GM12878 (cell line): ENCODE measurements at regions not wholly inside any gene's neighbourhood (a gene's known extent, or its start where the extent isn't known, plus 50 kb on each side); places are given as distances from the start of the nearest gene placed in this dataset.

Experiments used
- ATAC-seq: fragments of 200-7000 bp; cut with Tn5 transposase; 3 replicates; pipeline ENCODE4 v1.9.1; 2020; ENCODE audit warnings: mild to moderate bottlenecking, moderate library complexity
- BruUV-seq: library from RNA; stranded (reverse); fragments of 400-500 nt; replicated peaks from 2 replicates; lab custom pipeline; 2021; lab: Mats Ljungman, UMichigan
- CTCF ChIA-PET: fragments of 300-600 bp; sonication (Branson Sonifier 250); formaldehyde crosslinking; extraction: SDS; loops from one replicate; lab custom pipeline; 2021; ENCODE audit warnings: inconsistent platforms; lab: Yijun Ruan, JAX
- POLR2A ChIA-PET: fragments of 350-600 bp; formaldehyde crosslinking; extraction: SDS; loops from one replicate; lab custom pipeline; 2021; ENCODE audit warnings: inconsistent platforms; lab: Charles Lee
- RAD21 ChIA-PET: fragments of 300-600 bp; sonication (Branson Sonifier 250); formaldehyde crosslinking; loops from one replicate; lab custom pipeline; 2023; ENCODE audit warnings: antibody characterized with exemption; ENCODE audit not compliant: unreplicated experiment; lab: Charles Lee
- SMC1A ChIA-PET: fragments of 300-600 bp; sonication (Branson Sonifier 250); formaldehyde crosslinking; loops from one replicate; lab custom pipeline; 2023; ENCODE audit not compliant: unreplicated experiment, uncharacterized antibody; lab: Charles Lee
- DNase-seq: peaks from one replicate; pipeline ENCODE4 v3.0.0-alpha.2; 2011; ENCODE audit warnings: low read depth, low spot score
- FAIRE-seq: peaks from 3 replicates; lab custom pipeline; 2011; peaks lifted over from hg19 to GRCh38; lab: Jason Lieb, UNC
- H2AFZ ChIP-seq: 2 replicates; pipeline ENCODE4 v1.6.0; 2011; ENCODE audit warnings: low read depth, low read length, control low read depth; ENCODE audit not compliant: control insufficient read depth
- H3K27ac ChIP-seq: 2 replicates; pipeline ENCODE4 v1.5.1; 2011; ENCODE audit warnings: control low read depth; ENCODE audit not compliant: control insufficient read depth, insufficient read depth
- H3K27me3 ChIP-seq, 2 experiments: replicated peaks in 1 of 2; 2 replicates each; pipeline versions ENCODE4 v1.6.0 to v1.6.1; 2011; ENCODE audit warnings: low read length in 1 of 2; ENCODE audit not compliant: control insufficient read depth in 2 of 2, insufficient read depth in 2 of 2
- H3K36me3 ChIP-seq, 2 experiments: 2 replicates each; pipeline ENCODE4 v1.5.1; 2011; ENCODE audit warnings: low read length in 1 of 2; ENCODE audit not compliant: control insufficient read depth in 2 of 2, insufficient read depth in 2 of 2
- H3K4me1 ChIP-seq: 2 replicates; pipeline ENCODE4 v1.6.1; 2011; ENCODE audit warnings: mild to moderate bottlenecking, low read length, moderate library complexity, mixed read lengths; ENCODE audit not compliant: control insufficient read depth, insufficient read depth
- H3K4me2 ChIP-seq: 2 replicates; pipeline ENCODE4 v1.6.0; 2011; ENCODE audit warnings: control low read depth; ENCODE audit not compliant: control insufficient read depth, insufficient read depth
- H3K4me3 ChIP-seq: fragments of 200-600 bp; sonication (generic); 2 replicates; pipeline ENCODE4 v1.5.1; 2016
- H3K79me2 ChIP-seq: 2 replicates; pipeline ENCODE4 v1.6.0; 2011; ENCODE audit warnings: low read length; ENCODE audit not compliant: control insufficient read depth, insufficient read depth
- H3K9ac ChIP-seq: 2 replicates; pipeline ENCODE4 v1.8.0; 2011; ENCODE audit warnings: low read length, control low read depth, mixed read lengths; ENCODE audit not compliant: control insufficient read depth, insufficient read depth
- H3K9me3 ChIP-seq: replicated peaks from 3 replicates; pipeline ENCODE4 v1.5.1; 2011; ENCODE audit warnings: mild to moderate bottlenecking, low read length; ENCODE audit not compliant: control insufficient read depth, insufficient read depth
- H4K20me1 ChIP-seq: 2 replicates; pipeline ENCODE4 v1.6.0; 2011; ENCODE audit not compliant: control insufficient read depth, insufficient read depth
- ASH2L ChIP-seq: fragments of 300-600, 200-600 bp; sonication (generic); IDR thresholded peaks from 2 replicates; pipeline ENCODE4 v1.6.1; 2017; ENCODE audit warnings: low read depth, mild to moderate bottlenecking, borderline replicate concordance
- BCLAF1 ChIP-seq: fragments of 450-650 bp; IDR thresholded peaks from 2 replicates; pipeline ENCODE4 v1.6.1; 2017; ENCODE audit warnings: antibody characterized with exemption, mild to moderate bottlenecking, moderate library complexity
- CEBPB ChIP-seq, 2 experiments: fragments of 150-350 bp in 1 of 2; IDR thresholded peaks; 2 replicates each; pipeline ENCODE4 v1.6.1; 2012 to 2014; ENCODE audit warnings: low read depth in 2 of 2, low read length in 2 of 2, borderline replicate concordance in 1 of 2, inconsistent platforms in 1 of 2
- ETV6 ChIP-seq, 2 experiments: fragments of 450-650 bp in 1 of 2; IDR thresholded peaks in 1 of 2; conservative IDR thresholded peaks in 1 of 2; 2 replicates each; pipeline ENCODE4 v1.6.1; 2014; ENCODE audit warnings: antibody characterized with exemption in 1 of 2, borderline replicate concordance in 1 of 2, low read depth in 1 of 2, mild to moderate bottlenecking in 1 of 2, moderate library complexity in 1 of 2
- GABPA ChIP-seq: IDR thresholded peaks from 2 replicates; pipeline ENCODE4 v1.6.1; 2014; ENCODE audit warnings: antibody characterized with exemption, low read depth, mild to moderate bottlenecking, inconsistent platforms
- HDAC2 ChIP-seq: fragments of 200-600 bp; sonication (generic); IDR thresholded peaks from 2 replicates; pipeline ENCODE4 v1.6.1; 2017
- HDGF ChIP-seq: fragments of 450-650 bp; IDR thresholded peaks from 2 replicates; pipeline ENCODE4 v1.6.1; 2016; ENCODE audit warnings: antibody characterized with exemption
- MXI1 ChIP-seq: fragments of 150-350 bp; IDR thresholded peaks from 2 replicates; pipeline ENCODE4 v1.6.1; 2011; ENCODE audit warnings: low read depth, mild to moderate bottlenecking, inconsistent platforms, low read length, improper control_type of control experiment
- NBN ChIP-seq: fragments of 450-650 bp; IDR thresholded peaks from 2 replicates; pipeline ENCODE4 v1.6.1; 2016
- RUNX3 ChIP-seq: IDR thresholded peaks from 2 replicates; pipeline ENCODE4 v1.6.1; 2012; ENCODE audit warnings: low read length, inconsistent platforms
- TAF1 ChIP-seq: IDR thresholded peaks from 2 replicates; pipeline ENCODE4 v1.6.1; 2011; ENCODE audit warnings: mild to moderate bottlenecking, low read depth, low read length, borderline replicate concordance
- TBL1XR1 ChIP-seq: IDR thresholded peaks from 2 replicates; pipeline ENCODE4 v1.6.1; 2012; ENCODE audit warnings: low read depth, low read length, improper control_type of control experiment
- TCF3 ChIP-seq: IDR thresholded peaks from 2 replicates; pipeline ENCODE4 v1.6.1; 2012; ENCODE audit warnings: low read depth, mild to moderate bottlenecking, low read length, borderline replicate concordance; ENCODE audit not compliant: insufficient read depth
- USF1 ChIP-seq: IDR thresholded peaks from 2 replicates; pipeline ENCODE4 v1.6.1; 2011; ENCODE audit warnings: borderline replicate concordance, low read depth, mild to moderate bottlenecking, moderate library complexity, mixed read lengths, low read length; ENCODE audit not compliant: insufficient read depth; ENCODE audit errors: extremely low read length
- WRNIP1 ChIP-seq: IDR thresholded peaks from 2 replicates; pipeline ENCODE4 v1.6.1; 2011; ENCODE audit warnings: low read depth, low read length, improper control_type of control experiment, borderline replicate concordance
- ZNF622 ChIP-seq: fragments of 450-650 bp; IDR thresholded peaks from 2 replicates; pipeline ENCODE4 v1.6.1; 2017; ENCODE audit warnings: mild to moderate bottlenecking, inconsistent platforms
- WGBS: methylation state at CpG from one replicate; pipeline ENCODE4 v1.1.6; 2016; ENCODE audit warnings: low lambda C conversion rate; ENCODE audit not compliant: insufficient replicate concordance, insufficient coverage; ENCODE audit errors: missing lambda C conversion rate; 5-methylcytosine and 5-hydroxymethylcytosine counted together
- in situ Hi-C: fragments of 300-500 bp; cut with MboI; formaldehyde crosslinking; loops from 9 replicates; pipeline ENCODE4 v1.14.3; 2018; ENCODE audit warnings: mixed read lengths
- intact Hi-C: fragments of 100-400 bp; cut with micrococcal nuclease; formaldehyde crosslinking; loops from one replicate; pipeline ENCODE4 v1.14.2; 2022; ENCODE audit not compliant: unreplicated experiment

DNA sequence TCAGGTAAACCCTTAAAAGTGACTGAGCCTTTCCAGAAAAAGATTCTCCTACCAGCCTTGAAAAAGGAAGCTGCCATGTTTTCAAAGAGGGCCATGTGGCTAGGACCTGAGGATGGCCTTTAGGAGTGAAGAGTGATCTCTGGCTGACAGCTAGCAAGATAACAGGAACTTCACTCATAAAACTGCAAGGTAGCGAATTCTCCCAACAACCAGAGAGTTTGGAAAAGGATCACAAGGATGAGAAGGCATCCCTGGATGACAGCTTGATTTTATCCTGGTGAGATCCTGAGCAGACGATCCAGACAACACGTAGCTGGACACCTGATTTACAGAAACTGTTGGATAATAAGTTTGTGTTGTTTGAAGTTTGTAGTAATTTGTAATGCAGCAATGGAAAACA, 115.6 kb upstream of the FBXO33 start:
- CTCF ChIA-PET: interaction anchor here (0.8 kb wide), 1 partner anchor 34 kb away, joined by 4 read pairs; no protein-coding TSS in a partner anchor
- no TSS peak for BruUV-seq
- Histone ChIP-seq H3K4me1 (no peaks in the 10 kb centered on the region), H3K27me3 (no peaks in the 10 kb centered on the region), H3K9ac (no peak overlapping the region), H3K79me2 (no peaks in the 10 kb centered on the region), H4K20me1 (no peaks in the 10 kb centered on the region), H3K9me3 (no peaks in the 10 kb centered on the region), H3K4me3 (no peak overlapping the region), H2AFZ (no peak overlapping the region), H3K27ac (no peak overlapping the region), H3K4me2 (no peak overlapping the region), H3K36me3 (no peaks in the 10 kb centered on the region)
- FAIRE-seq (no peak), DNase-seq (no peak), ATAC-seq (no peak)
- SMC1A ChIA-PET: no interaction called here
- in situ Hi-C loops: no loop called here
- intact Hi-C loops: no loop called here
- POLR2A ChIA-PET: no interaction called here
- 16% methylated on average over 3 of the region's 3 CpGs for WGBS
- TF ChIP-seq MXI1 (no peak), WRNIP1 (no peak), TAF1 (no peak), GABPA (no peak), HDAC2 (no peak), HDGF (no peak)
- RAD21 ChIA-PET: no interaction called here

DNA sequence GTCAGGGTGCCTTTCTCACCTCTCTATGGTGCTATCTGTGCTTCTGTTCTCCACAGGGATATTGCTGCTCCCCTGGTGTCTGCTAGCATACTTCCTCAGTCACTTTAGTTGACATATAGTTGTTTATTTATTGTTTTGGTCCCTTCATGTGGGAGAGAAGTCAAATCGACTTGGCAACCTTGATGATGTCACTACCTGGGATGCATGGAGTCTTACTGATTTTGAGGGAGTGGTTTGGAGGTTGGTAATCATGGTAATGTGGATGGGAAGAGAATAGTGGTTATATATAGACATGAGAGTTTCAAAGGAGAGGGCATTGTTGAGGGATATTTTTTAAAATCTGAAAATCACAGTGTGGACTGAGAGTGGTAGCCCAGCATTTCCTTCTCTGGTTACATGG, 73.6 kb upstream of the FBXO33 start:
- WGBS: 0% methylated on average over 1 of the region's 1 CpG
- ChIA-PET CTCF (no interaction called here), POLR2A (no interaction called here), SMC1A (no interaction called here), RAD21 (no interaction called here)
- no peak overlapping the region for H3K27ac ChIP-seq
- H2AFZ ChIP-seq: no peak overlapping the region
- intact Hi-C loops: loop anchor here (2.0 kb wide), 1 partner anchor 47 kb away; no protein-coding TSS in a partner anchor
- no peaks in the 10 kb centered on the region for H3K4me1 ChIP-seq
- FAIRE-seq (no peak), DNase-seq (no peak), ATAC-seq (no peak)
- no TSS peak for BruUV-seq
- in situ Hi-C loops: no loop called here
- H3K9me3 ChIP-seq: no peaks in the 10 kb centered on the region
- H3K79me2 ChIP-seq: no peaks in the 10 kb centered on the region
- no peak overlapping the region for H3K4me3 ChIP-seq
- no peak overlapping the region for H3K9ac ChIP-seq
- no peaks in the 10 kb centered on the region for H3K27me3 ChIP-seq
- H3K4me2 ChIP-seq: no peak overlapping the region
- no peaks in the 10 kb centered on the region for H4K20me1 ChIP-seq
- no peaks in the 10 kb centered on the region for H3K36me3 ChIP-seq
- TF ChIP-seq NBN (no peak), TCF3 (no peak), USF1 (no peak), ETV6 (conservative IDR thresholded peaks at IDR 0.05 in 1 of 2, IDR thresholded peaks at IDR 0.05 in 1 of 2; ENCODE audit: borderline replicate concordance in 1 of 2, low read depth in 1 of 2) (no peak), RUNX3 (no peak), TBL1XR1 (no peak), TAF1 (no peak), BCLAF1 (no peak), ZNF622 (no peak), CEBPB (IDR thresholded peaks at IDR 0.05; ENCODE audit: borderline replicate concordance in 1 of 2, low read depth in 2 of 2, low read length in 2 of 2) (no peak), ASH2L (no peak)
